ENCODE measurements at regions not wholly inside any gene's neighbourhood (a gene's known extent, or its start where the extent isn't known, plus 50 kb on each side); places are given as distances from the start of the nearest gene placed in this dataset.

DNA sequence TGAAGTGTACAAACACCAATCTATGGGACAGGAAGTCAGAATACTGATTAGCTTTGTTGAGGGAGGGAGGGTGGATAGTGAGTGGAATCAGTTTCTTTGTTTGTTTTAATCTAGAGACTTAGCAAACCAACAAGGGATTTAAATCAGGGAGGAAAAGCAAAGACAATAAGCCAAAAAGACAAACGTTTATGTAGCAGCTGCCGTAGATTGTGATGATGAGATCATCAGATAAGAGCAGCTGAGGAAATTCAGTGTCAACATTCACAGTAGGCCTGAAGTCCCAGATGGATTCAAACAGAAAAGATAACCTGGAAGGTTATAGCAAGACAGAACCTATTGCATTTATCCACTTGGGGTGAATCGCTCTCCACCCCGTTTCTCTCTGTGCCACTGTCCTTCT is 104.9 kb upstream of the SYNDIG1 start:
- no peak for TF ChIP-seq EZH2 (IDR thresholded peaks at IDR 0.05; ENCODE audit: low read depth)
- TF ChIP-seq, protein P1, sequence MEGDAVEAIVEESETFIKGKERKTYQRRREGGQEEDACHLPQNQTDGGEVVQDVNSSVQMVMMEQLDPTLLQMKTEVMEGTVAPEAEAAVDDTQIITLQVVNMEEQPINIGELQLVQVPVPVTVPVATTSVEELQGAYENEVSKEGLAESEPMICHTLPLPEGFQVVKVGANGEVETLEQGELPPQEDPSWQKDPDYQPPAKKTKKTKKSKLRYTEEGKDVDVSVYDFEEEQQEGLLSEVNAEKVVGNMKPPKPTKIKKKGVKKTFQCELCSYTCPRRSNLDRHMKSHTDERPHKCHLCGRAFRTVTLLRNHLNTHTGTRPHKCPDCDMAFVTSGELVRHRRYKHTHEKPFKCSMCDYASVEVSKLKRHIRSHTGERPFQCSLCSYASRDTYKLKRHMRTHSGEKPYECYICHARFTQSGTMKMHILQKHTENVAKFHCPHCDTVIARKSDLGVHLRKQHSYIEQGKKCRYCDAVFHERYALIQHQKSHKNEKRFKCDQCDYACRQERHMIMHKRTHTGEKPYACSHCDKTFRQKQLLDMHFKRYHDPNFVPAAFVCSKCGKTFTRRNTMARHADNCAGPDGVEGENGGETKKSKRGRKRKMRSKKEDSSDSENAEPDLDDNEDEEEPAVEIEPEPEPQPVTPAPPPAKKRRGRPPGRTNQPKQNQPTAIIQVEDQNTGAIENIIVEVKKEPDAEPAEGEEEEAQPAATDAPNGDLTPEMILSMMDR (conservative IDR thresholded peaks at IDR 0.05): no peak
